Ovary (tissue), 3 donors: ENCODE measurements at regions not wholly inside any gene's neighbourhood (a gene's known extent, or its start where the extent isn't known, plus 50 kb on each side); places are given as distances from the start of the nearest gene placed in this dataset.

ENCODE experiments used
- EP300 ChIP-seq: sonication (generic); formaldehyde crosslinking; IDR thresholded peaks from one replicate; pipeline ENCODE4 v1.6.1; 2017; ENCODE audit warnings: antibody characterized with exemption
- TF ChIP-seq, protein P1 (sequence below), 3 donors: fragments of 450-650 bp in 2 of 3; fragments of 200-600 bp in 1 of 3; IDR thresholded peaks; one replicate each; pipeline versions ENCODE4 v1.5.1 to v1.8.0; 2016 to 2022; ENCODE audit warnings: antibody characterized with exemption in 3 of 3, mild to moderate bottlenecking in 1 of 3
- donor health status: DM: no; HTN: no; CAD: no.

DNA sequence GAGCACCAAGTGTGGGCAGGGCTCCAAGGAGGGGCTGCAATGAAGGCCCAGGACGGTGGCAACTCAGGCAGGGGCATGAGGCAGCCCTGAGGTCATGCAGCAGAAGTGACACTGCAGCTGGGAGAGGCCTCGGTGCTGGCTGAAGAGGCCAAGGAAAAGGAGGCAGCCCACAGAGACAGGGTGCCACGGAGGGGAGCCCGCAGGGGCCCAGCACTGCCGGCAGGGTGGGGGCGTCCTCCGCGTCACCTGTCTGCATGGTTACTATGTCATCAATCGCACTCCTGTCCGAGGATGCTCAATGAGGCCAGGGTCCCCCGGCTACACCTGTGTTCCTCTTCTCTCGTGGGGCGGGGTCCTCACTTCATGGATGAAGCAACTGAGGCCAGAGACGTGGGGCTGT lies 123.1 kb downstream of the TUBA3C start:
- TF ChIP-seq, protein P1, sequence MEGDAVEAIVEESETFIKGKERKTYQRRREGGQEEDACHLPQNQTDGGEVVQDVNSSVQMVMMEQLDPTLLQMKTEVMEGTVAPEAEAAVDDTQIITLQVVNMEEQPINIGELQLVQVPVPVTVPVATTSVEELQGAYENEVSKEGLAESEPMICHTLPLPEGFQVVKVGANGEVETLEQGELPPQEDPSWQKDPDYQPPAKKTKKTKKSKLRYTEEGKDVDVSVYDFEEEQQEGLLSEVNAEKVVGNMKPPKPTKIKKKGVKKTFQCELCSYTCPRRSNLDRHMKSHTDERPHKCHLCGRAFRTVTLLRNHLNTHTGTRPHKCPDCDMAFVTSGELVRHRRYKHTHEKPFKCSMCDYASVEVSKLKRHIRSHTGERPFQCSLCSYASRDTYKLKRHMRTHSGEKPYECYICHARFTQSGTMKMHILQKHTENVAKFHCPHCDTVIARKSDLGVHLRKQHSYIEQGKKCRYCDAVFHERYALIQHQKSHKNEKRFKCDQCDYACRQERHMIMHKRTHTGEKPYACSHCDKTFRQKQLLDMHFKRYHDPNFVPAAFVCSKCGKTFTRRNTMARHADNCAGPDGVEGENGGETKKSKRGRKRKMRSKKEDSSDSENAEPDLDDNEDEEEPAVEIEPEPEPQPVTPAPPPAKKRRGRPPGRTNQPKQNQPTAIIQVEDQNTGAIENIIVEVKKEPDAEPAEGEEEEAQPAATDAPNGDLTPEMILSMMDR (IDR thresholded peaks at IDR 0.05): no peak
- no peak for TF ChIP-seq EP300
